ENCODE measurements at regions not wholly inside any gene's neighbourhood (a gene's known extent, or its start where the extent isn't known, plus 50 kb on each side); places are given as distances from the start of the nearest gene placed in this dataset.

- TF ChIP-seq CTCF (IDR thresholded peaks at IDR 0.05; ENCODE audit: low read depth, low read length): no peak
- H3K9me3 ChIP-seq (ENCODE audit: severe bottlenecking): no peaks in the 10 kb centered on the region
Observed at GRCh38 chr21:15932726-15933125, 202.9 kb downstream of the USP25 start.

GRCh38 chr21:15935530-15935929 lies 205.7 kb downstream of the USP25 start:
- H3K27ac ChIP-seq: no peak overlapping the region
- no peak for DNase-seq

More at GRCh38 chr21:15932726-15933125, 202.9 kb downstream of the USP25 start:
- no peak for DNase-seq
- Histone ChIP-seq H3K4me3 (ENCODE audit: low read depth, low read length) (no peak overlapping the region), H3K27ac (no peak overlapping the region), H3K27me3 (ENCODE audit: insufficient read depth, low read depth, severe bottlenecking) (no peaks in the 10 kb centered on the region), H3K36me3 (no peaks in the 10 kb centered on the region)

GRCh38 chr21:15943009-15943666 lies 213.4 kb downstream of the USP25 start:
- no peak for DNase-seq
- Histone ChIP-seq H3K9me3 (ENCODE audit: severe bottlenecking) (no peaks in the 10 kb centered on the region), H3K27me3 (ENCODE audit: insufficient read depth, low read depth, severe bottlenecking) (no peaks in the 10 kb centered on the region), H3K27ac (no peak overlapping the region), H3K36me3 (no peaks in the 10 kb centered on the region), H3K4me3 (ENCODE audit: low read depth, low read length) (no peak overlapping the region)
- TF ChIP-seq CTCF (IDR thresholded peaks at IDR 0.05; ENCODE audit: low read depth, low read length): no peak

More at GRCh38 chr21:15935530-15935929, 205.7 kb downstream of the USP25 start:
- TF ChIP-seq CTCF (IDR thresholded peaks at IDR 0.05; ENCODE audit: low read depth, low read length): no peak
- H3K36me3 ChIP-seq: no peaks in the 10 kb centered on the region
- no peaks in the 10 kb centered on the region for H3K9me3 ChIP-seq (ENCODE audit: severe bottlenecking)
- no peaks in the 10 kb centered on the region for H3K27me3 ChIP-seq (ENCODE audit: insufficient read depth, low read depth, severe bottlenecking)
- H3K4me3 ChIP-seq (ENCODE audit: low read depth, low read length): no peak overlapping the region

GRCh38 chr21:15947677-15948076 lies 217.9 kb downstream of the USP25 start:
- no peaks in the 10 kb centered on the region for H3K27me3 ChIP-seq (ENCODE audit: insufficient read depth, low read depth, severe bottlenecking)
- no peak overlapping the region for H3K4me3 ChIP-seq (ENCODE audit: low read depth, low read length)
- H3K36me3 ChIP-seq: no peaks in the 10 kb centered on the region
- no peak for DNase-seq
- H3K9me3 ChIP-seq (ENCODE audit: severe bottlenecking): no peaks in the 10 kb centered on the region
- H3K27ac ChIP-seq: no peak overlapping the region
- no peak for TF ChIP-seq CTCF (IDR thresholded peaks at IDR 0.05; ENCODE audit: low read depth, low read length)

- no peaks in the 10 kb centered on the region for H3K36me3 ChIP-seq
- no peaks in the 10 kb centered on the region for H3K27me3 ChIP-seq (ENCODE audit: insufficient read depth, low read depth, severe bottlenecking)
- DNase-seq: no peak
- no peak overlapping the region for H3K4me3 ChIP-seq (ENCODE audit: low read depth, low read length)
- H3K9me3 ChIP-seq (ENCODE audit: severe bottlenecking): peaks cover 6% of the 10 kb centered on the region
- H3K27ac ChIP-seq: no peak overlapping the region
- TF ChIP-seq CTCF (IDR thresholded peaks at IDR 0.05; ENCODE audit: low read depth, low read length): no peak
Observed at GRCh38 chr21:15953551-15954116, 223.9 kb downstream of the USP25 start.
